MM.1S (cell line): ENCODE measurements at regions not wholly inside any gene's neighbourhood (a gene's known extent, or its start where the extent isn't known, plus 50 kb on each side); places are given as distances from the start of the nearest gene placed in this dataset.

ENCODE experiments used
- DNase-seq: peaks from one replicate; pipeline ENCODE4 v3.0.0-alpha.2; 2015
- H2AFZ ChIP-seq: fragments of 300-600 bp; sonication (generic); 2 replicates; pipeline ENCODE4 v1.6.0; 2016; ENCODE audit warnings: antibody characterized with exemption, low read length
- H3F3A ChIP-seq: fragments of 300-600 bp; sonication (generic); 2 replicates; pipeline ENCODE4 v1.6.1; 2016; ENCODE audit warnings: mild to moderate bottlenecking, antibody characterized with exemption, low read length, moderate library complexity, mixed read lengths; ENCODE audit not compliant: insufficient read depth
- H3K27ac ChIP-seq: fragments of 300-600 bp; sonication (generic); 2 replicates; pipeline ENCODE4 v1.5.1; 2016; ENCODE audit warnings: mild to moderate bottlenecking, low read length
- H3K27me3 ChIP-seq: fragments of 300-600 bp; sonication (generic); replicated peaks from 2 replicates; pipeline ENCODE4 v1.6.0; 2016; ENCODE audit warnings: low read length; ENCODE audit not compliant: insufficient read depth
- H3K36me3 ChIP-seq: fragments of 300-600 bp; sonication (generic); replicated peaks from 2 replicates; pipeline ENCODE4 v1.6.1; 2016; ENCODE audit warnings: mild to moderate bottlenecking, low read length, mixed read lengths; ENCODE audit not compliant: insufficient read depth
- H3K4me1 ChIP-seq: fragments of 300-600 bp; sonication (generic); 2 replicates; pipeline ENCODE4 v1.6.1; 2016; ENCODE audit warnings: low read length, mixed read lengths
- H3K4me2 ChIP-seq: fragments of 300-600 bp; sonication (generic); 2 replicates; pipeline ENCODE4 v1.6.0; 2016; ENCODE audit warnings: low read depth, low read length
- H3K4me3 ChIP-seq: fragments of 300-600 bp; sonication (generic); 2 replicates; pipeline ENCODE4 v1.5.1; 2016; ENCODE audit warnings: low read length, mixed read lengths
- H3K79me2 ChIP-seq: fragments of 300-600 bp; sonication (generic); 2 replicates; pipeline ENCODE4 v1.6.1; 2016; ENCODE audit warnings: mixed run types, low read length, mixed read lengths
- H3K9ac ChIP-seq: fragments of 300-600 bp; sonication (generic); 2 replicates; pipeline ENCODE4 v1.6.1; 2016; ENCODE audit warnings: low read length, mixed read lengths
- H3K9me2 ChIP-seq: fragments of 300-600 bp; sonication (generic); replicated peaks from 2 replicates; pipeline ENCODE4 v1.6.1; 2016; ENCODE audit warnings: mild to moderate bottlenecking, low read length, mixed read lengths; ENCODE audit not compliant: insufficient read depth
- H3K9me3 ChIP-seq: fragments of 300-600 bp; sonication (generic); replicated peaks from 2 replicates; pipeline ENCODE4 v1.6.1; 2016; ENCODE audit warnings: mild to moderate bottlenecking, low read length, mixed read lengths; ENCODE audit not compliant: insufficient read depth
- H4K20me1 ChIP-seq: fragments of 300-600 bp; sonication (generic); 2 replicates; pipeline ENCODE4 v1.6.1; 2016; ENCODE audit warnings: mild to moderate bottlenecking, low read length, moderate library complexity, mixed read lengths; ENCODE audit not compliant: insufficient read depth
- EZH2 ChIP-seq: fragments of 300-600 bp; sonication (generic); optimal IDR thresholded peaks from 2 replicates; pipeline ENCODE3; 2017; ENCODE audit warnings: low read depth, mild to moderate bottlenecking, antibody characterized with exemption, low read length, mixed read lengths
- EZH2phosphoT487 ChIP-seq: fragments of 300-600 bp; sonication (generic); IDR thresholded peaks from 2 replicates; pipeline ENCODE4 v1.6.1; 2018; ENCODE audit warnings: antibody characterized with exemption, low read length
- TF ChIP-seq, protein P1 (sequence below): fragments of 300-600 bp; sonication (generic); IDR thresholded peaks from 2 replicates; pipeline ENCODE4 v1.5.1; 2016; ENCODE audit warnings: antibody characterized with exemption, low read length, mixed read lengths

DNA sequence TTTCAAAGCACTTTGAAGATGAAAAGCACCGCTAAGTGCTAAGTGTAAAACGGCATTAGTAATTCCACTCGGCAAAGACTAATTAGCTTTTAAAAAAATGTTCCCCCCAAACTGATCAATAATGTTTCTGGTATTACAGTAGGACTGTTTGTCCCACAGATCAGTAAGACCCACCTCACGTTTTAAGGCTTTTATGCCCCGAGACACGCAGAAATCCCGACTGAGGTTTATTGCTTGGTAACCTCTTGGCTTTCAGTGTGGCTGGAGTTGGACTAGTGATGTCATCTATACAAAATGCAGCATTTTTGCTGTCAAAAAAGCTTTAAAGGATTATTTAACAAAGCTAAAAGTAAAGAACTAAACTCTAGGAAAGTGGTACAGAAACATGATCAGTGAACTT, 414.6 kb upstream of the PSMD7 start:
- TF ChIP-seq EZH2phosphoT487 (no peak), EZH2 (no peak)
- TF ChIP-seq, protein P1, sequence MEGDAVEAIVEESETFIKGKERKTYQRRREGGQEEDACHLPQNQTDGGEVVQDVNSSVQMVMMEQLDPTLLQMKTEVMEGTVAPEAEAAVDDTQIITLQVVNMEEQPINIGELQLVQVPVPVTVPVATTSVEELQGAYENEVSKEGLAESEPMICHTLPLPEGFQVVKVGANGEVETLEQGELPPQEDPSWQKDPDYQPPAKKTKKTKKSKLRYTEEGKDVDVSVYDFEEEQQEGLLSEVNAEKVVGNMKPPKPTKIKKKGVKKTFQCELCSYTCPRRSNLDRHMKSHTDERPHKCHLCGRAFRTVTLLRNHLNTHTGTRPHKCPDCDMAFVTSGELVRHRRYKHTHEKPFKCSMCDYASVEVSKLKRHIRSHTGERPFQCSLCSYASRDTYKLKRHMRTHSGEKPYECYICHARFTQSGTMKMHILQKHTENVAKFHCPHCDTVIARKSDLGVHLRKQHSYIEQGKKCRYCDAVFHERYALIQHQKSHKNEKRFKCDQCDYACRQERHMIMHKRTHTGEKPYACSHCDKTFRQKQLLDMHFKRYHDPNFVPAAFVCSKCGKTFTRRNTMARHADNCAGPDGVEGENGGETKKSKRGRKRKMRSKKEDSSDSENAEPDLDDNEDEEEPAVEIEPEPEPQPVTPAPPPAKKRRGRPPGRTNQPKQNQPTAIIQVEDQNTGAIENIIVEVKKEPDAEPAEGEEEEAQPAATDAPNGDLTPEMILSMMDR = no peak

DNA sequence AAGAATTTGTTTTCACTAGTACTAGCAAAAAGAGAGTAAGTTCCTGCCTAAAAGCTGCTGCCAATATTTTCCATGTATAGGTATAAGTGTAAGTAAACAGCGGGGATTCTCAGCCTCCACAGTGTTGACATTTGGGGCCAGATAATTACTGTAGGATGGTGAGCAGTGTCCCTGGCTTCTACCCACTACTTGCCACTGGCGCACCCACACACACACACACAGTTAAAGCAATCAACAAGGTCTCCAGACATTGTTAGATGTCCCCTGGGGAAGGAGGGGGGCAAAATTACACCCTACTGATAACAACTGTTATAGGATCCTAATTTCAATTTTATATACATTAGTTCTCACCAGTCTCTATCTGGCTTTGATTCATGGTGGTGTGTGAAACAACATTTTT, 417.0 kb upstream of the PSMD7 start:
- no peaks in the 10 kb centered on the region for H3K36me3 ChIP-seq
- no peak overlapping the region for H3K9ac ChIP-seq
- H3K9me3 ChIP-seq = no peaks in the 10 kb centered on the region
- H3K4me2 ChIP-seq = no peak overlapping the region
- no peak overlapping the region for H3K4me3 ChIP-seq
- DNase-seq = no peak
- H4K20me1 ChIP-seq = no peaks in the 10 kb centered on the region
- no peak overlapping the region for H2AFZ ChIP-seq
- H3K4me1 ChIP-seq = no peaks in the 10 kb centered on the region
- no peaks in the 10 kb centered on the region for H3K79me2 ChIP-seq
- H3K27me3 ChIP-seq = no peaks in the 10 kb centered on the region
- H3K9me2 ChIP-seq = no peaks in the 10 kb centered on the region
- TF ChIP-seq EZH2 (no peak), EZH2phosphoT487 (no peak)
- TF ChIP-seq, protein P1 = no peak
- H3K27ac ChIP-seq = no peak overlapping the region
- H3F3A ChIP-seq = no peaks in the 10 kb centered on the region

More for the DNA sequence above, 414.6 kb upstream of the PSMD7 start:
- Histone ChIP-seq H3K36me3 (no peaks in the 10 kb centered on the region), H4K20me1 (no peaks in the 10 kb centered on the region), H3K4me2 (no peak overlapping the region), H3K4me3 (no peak overlapping the region), H3K27me3 (no peaks in the 10 kb centered on the region), H3K9me2 (no peaks in the 10 kb centered on the region), H3K9me3 (no peaks in the 10 kb centered on the region), H3K27ac (no peak overlapping the region), H3K4me1 (no peaks in the 10 kb centered on the region), H3K79me2 (no peaks in the 10 kb centered on the region), H2AFZ (no peak overlapping the region), H3K9ac (no peak overlapping the region), H3F3A (no peaks in the 10 kb centered on the region)
- DNase-seq = no peak

DNA sequence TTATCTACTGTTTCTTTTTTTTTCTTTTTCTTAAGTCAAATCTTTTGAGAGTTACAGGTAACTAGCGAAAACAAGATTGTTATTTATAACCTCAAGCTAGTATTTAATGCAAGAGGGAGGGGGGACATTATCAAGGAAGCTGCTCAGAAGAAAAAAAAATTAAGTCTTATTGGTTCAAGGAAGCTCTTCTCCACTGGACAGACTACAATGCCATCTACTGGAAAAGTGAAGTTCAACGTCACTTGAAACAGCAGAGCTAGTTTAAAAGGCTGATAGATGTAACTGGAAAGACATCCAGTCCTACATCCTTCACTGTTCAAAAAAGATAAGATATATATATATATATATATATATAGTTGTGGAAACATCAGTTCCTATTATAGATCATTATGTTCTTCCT, 418.0 kb upstream of the PSMD7 start:
- TF ChIP-seq EZH2phosphoT487 (no peak), EZH2 (no peak)
- TF ChIP-seq, protein P1 = peak; percentile 27
- H3K9me3 ChIP-seq = no peaks in the 10 kb centered on the region
- DNase-seq = peak; percentile 24
- H3K9me2 ChIP-seq = no peaks in the 10 kb centered on the region
- no peak overlapping the region for H3K4me3 ChIP-seq
- no peak overlapping the region for H3K4me2 ChIP-seq
- H3K27ac ChIP-seq = no peak overlapping the region
- no peaks in the 10 kb centered on the region for H3K27me3 ChIP-seq
- no peaks in the 10 kb centered on the region for H3K36me3 ChIP-seq
- no peak overlapping the region for H2AFZ ChIP-seq
- H3K9ac ChIP-seq = no peak overlapping the region
- no peaks in the 10 kb centered on the region for H4K20me1 ChIP-seq
- H3K79me2 ChIP-seq = no peaks in the 10 kb centered on the region
- H3F3A ChIP-seq = no peaks in the 10 kb centered on the region
- no peaks in the 10 kb centered on the region for H3K4me1 ChIP-seq
